CD4-positive, alpha-beta T cell treated with Interleukin-4 for 1 hour (primary cell): ENCODE measurements at regions not wholly inside any gene's neighbourhood (a gene's known extent, or its start where the extent isn't known, plus 50 kb on each side); places are given as distances from the start of the nearest gene placed in this dataset.
"Not testable (repeated sequence)": the region's sequence is repeated elsewhere in the genome, so short reads cannot be mapped to it uniquely, and the experiment has no call there.

Source experiments
- DNase-seq, 2 donors: peaks; one replicate each; pipeline ENCODE4 v3.0.0-alpha.2; 2020 to 2022

- no peak for DNase-seq
These were observed 200.1 kb upstream of the DAB2 start for GRCh38 chr5:39624890-39625289.

- no peak for DNase-seq
These were observed 199.6 kb upstream of the DAB2 start for GRCh38 chr5:39624268-39624886.

DNA sequence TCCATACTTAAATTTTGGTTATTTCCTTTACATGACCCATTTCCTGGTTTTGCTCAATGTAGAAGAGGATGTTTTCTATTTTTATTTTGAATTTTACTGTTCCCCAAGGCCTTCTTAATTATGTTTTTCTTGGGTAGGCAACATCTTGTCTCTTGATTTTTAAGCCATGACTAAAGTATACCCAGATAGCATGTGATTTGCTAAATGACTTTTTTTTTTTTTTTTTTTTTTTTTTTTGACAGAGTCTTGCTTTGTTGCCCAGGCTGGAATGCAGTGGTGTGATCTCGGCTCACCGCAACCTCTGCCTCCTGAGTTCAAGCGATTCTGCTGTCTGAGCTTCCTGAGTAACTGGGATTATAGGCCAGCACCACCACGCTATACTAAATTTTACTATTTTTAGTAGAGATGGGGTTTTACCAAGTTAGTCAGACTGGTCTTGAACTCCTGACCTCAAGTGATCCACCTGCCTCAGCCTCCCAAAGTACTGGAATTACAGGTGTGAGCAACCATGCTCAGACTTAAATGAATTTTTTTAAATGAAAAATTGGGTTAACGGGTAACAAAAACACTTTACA is 198.6 kb upstream of the DAB2 start:
- no peak for DNase-seq

GRCh38 chr5:39622281-39622680 is 197.5 kb upstream of the DAB2 start:
- DNase-seq, result no peak

GRCh38 chr5:39619168-39619818 is 194.5 kb upstream of the DAB2 start:
- DNase-seq, result no peak

DNA sequence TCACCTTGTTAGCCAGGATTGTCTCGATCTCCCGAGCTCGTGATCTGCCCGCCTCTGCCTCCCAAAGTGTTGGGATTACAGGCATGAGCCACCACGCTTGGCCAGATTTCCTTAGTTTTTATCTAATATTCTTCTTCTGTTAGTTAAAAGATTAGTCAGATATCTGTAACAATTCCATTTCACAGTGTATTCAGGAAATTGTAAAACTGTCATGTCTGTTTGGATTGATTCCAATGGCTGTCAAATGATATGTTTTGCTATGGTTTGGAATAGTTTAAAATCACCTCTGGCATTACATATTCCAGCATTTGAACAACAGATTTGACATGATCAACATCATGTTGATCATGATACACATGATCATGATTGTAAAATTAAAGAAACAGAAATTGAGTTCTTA is 193.6 kb upstream of the DAB2 start:
- no peak for DNase-seq

- DNase-seq, result no peak
These were observed 191.4 kb upstream of the DAB2 start for GRCh38 chr5:39616131-39616530.

DNA sequence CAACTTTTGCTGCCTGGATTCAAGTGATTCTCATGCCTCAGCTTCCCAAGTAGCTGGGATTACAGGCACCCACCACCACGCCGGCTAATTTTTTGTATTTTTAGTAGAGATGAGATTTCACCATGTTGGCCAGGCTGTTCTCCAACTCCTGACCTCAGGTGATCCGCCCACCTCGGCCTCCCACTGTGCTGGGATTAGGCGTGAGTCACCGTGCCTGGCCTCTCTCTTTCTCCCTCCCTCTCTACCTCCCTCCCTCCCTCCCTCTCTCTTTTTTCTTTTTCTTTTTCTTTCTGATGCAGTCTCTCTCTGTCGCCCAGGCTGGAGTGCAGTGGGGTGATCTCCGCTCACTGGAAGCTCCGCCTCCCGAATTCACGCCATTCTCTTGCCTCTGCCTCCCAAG is 186.3 kb upstream of the DAB2 start:
- not testable (repeated sequence) for DNase-seq

DNA sequence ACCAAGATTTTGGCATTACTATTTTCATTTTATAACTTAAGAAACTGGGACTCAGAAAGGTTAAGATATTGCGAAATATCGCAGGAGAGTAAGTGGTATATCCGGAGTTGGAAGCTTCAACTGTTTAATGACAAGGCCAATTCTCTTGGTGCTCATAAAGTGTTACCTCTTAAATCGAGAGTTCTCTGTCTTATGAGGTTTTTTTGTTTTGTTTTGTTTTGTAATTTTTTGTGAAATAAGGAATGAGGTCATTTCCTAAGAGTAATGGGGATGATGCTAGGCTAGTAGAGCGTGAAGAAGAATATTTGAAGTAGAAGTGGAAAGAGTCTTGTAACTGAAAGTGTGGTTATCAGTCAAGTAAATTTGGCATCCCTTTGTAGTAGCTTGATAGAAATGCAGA is 183.2 kb upstream of the DAB2 start:
- DNase-seq, result no peak

GRCh38 chr5:39606591-39606990 is 181.8 kb upstream of the DAB2 start:
- no peak for DNase-seq

- DNase-seq, result no peak
These were observed 181.1 kb upstream of the DAB2 start for GRCh38 chr5:39605588-39606575.

- DNase-seq, result no peak
These were observed 180.4 kb upstream of the DAB2 start for GRCh38 chr5:39605145-39605544.

DNA sequence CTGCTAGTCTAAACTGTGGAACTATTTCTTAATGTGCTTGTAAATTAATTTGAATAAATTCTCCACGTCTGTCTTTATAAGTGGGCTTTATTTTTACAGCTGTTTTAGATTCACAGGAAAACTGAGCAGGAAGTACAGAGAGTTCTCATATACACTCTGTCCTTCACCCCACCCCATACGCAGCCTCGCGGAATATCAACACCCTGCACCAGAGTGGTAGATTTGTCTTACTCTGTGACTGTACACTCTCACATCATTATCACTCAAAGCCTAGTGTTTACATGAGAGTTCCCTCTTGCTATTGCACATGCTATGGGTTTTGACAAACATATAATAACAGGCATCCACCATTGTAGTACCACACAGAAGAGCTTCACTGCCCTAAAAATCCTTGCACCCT is 179.7 kb upstream of the DAB2 start:
- no peak for DNase-seq

GRCh38 chr5:39599721-39600431 is 175.1 kb upstream of the DAB2 start:
- DNase-seq, result no peak

- DNase-seq, result no peak
These were observed 174.0 kb upstream of the DAB2 start for GRCh38 chr5:39598661-39599248.

DNA sequence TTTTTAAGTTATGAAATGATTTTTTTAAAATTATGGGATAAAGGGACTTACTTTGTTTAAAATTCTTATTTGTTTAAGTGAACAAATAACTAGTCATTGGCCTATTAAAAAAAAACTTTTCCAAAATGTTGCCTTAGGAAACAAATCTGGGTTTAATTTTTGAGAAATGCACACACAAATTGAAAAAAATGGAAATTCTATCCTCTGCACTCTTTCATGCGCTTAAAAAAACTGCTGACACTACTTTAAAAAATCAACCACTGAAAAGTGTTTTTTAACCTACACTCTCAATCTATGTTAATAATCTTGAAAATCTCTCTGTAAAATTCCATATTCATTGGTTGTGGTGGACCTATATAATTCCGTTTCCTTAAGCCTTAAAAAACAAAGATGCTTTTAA is 163.4 kb upstream of the DAB2 start:
- no peak for DNase-seq

DNA sequence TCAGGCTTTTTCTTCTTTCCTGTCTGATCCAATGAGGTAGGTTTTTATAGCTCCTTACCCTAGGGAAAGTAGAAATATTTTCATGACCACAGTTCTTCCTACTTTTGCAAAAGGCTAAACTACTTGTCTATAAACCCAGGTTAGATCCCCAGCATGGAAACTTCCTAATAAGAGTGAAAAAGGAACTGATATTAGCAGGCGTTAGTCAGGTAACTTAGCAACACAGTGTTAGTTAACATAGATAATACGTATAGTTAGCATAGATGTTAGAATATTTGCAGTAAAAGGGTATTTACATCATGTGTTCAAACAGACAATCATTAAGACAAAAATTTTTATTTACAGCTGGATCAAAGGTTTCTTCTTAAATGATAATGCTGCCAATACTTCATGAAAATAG is 162.9 kb upstream of the DAB2 start:
- DNase-seq, result no peak

GRCh38 chr5:39586185-39586584 is 161.4 kb upstream of the DAB2 start:
- DNase-seq, result no peak

DNA sequence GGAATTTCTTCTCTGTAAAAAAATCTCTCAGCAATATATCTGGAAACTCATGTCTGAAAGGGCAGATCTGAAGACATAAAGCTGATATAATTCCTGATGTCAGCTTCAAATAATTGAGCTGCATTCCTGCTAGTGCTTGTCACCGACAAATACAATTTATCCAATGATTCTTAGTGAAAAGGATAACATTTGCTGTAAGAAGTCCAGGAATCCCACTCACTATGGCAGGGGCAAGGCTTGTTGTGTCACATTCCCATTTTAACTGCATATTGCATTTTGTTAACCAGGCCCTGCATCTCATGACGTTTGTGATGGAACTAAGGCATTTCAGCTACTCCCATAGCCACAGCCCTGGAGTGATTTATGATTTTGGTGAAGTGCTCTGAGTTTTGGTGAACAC is 160.1 kb upstream of the DAB2 start:
- no peak for DNase-seq

DNA sequence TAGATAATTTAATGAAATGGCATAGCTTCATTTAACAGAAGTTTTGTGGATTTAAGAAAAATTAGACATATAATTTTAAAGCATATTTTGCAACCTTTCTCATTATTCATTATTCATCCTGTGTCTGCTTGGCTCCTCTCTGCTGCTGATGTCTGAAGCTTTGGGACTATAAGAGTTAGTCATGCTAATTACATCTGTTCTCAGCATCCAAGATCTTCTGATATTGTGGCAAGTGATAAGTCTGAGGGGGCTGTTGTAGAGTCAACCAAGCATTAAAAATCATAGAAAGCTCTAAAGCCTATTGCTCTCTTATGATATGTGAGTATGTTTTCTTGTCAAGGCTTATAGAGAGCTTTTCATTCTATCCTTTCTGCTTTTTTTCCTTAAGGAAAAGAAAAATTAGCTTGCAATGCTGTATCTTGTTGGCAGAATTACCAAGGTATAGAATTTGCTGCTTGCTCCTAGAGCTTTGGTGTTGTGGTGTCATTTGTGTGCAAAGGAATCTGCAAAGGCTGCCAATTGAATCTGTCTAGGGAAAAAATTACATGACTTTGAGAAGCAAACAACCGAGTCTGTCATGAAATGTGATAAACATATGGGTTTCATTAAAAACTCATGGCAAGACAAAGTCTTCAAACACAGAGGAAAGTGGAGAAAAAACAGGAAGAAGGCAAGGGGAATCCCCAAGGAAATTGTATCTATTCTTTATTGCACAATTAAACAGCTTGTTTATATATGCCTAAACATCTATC is 156.1 kb upstream of the DAB2 start:
- DNase-seq, result no peak

DNA sequence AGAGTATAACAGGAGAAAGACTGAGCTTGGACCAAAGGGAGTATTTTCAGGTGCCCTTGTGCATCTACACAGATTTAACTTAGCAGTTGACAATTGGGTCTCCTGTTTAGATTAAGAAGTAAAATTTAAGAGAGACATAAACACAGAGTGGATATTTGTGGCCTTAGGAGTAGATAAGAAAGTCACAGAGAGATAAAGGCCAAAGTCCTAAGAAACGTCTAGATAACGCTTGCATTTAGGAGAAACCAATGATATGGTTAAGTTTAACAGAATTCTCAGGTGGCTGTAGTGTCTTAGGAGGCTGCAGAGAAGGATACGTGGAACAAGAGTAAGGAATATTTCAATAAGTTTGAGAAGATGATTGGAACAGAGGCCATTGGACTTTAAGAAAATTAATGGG is 155.0 kb upstream of the DAB2 start:
- no peak for DNase-seq
